ENCODE measurements at regions not wholly inside any gene's neighbourhood (a gene's known extent, or its start where the extent isn't known, plus 50 kb on each side); places are given as distances from the start of the nearest gene placed in this dataset.

DNA sequence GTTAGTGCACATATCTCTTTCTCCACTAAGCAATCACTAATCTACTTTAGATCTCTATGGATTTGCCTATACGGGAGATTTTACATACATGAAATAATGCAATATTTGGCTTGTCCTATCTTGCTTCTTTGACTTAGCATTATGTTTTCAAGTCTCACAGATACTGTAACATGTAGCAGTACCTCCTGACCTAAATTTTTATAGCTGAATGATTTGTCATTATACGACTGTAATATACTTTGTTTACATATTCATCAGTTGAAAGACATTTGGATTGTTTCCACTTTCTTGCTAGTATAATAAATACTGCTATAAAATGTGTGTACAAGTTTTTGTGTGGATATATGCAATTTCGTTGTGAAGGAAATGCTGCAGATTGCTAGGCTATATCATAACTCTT is 1520.8 kb upstream of the CDH6 start:
- DNase-seq (ENCODE audit: low read depth): no peak

DNA sequence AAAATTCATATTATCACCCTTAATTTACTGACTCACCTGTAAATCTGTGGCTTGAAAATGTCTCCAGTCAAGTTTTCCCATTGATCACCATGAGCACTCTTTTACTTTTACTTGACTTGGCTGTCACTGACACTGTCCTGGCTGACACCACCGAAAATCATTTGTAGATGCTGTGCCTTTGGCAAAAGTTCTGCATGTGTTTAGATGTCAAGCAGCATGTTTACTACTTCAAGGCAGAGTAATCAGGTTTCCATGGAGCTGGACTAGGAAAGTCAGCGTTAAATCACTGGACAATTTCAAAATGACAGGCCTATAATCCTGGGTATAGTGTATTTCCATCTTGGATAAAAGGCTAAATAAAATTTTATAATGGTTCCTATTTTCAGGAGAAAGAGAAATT is 1530.6 kb upstream of the CDH6 start:
- DNase-seq (ENCODE audit: low read depth): no peak

DNA sequence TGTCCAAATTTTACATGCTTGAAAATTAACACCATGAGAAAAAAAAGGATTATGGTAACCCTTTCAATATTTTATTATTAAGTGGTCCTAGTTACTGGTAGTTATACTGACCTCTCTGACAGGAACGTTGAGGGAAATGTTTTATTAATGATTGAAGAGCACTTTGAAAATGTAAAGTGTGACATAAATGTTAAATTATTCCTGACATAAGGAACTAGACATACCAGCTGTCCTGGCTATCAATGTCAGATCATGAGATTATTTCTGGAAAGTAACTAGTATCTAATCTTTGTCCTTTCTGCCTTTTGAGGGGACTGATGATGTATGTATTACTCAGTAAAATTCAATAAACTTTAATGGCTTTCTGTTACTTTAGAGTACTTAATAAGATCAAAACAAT is 1538.5 kb upstream of the CDH6 start:
- DNase-seq (ENCODE audit: low read depth): no peak

DNA sequence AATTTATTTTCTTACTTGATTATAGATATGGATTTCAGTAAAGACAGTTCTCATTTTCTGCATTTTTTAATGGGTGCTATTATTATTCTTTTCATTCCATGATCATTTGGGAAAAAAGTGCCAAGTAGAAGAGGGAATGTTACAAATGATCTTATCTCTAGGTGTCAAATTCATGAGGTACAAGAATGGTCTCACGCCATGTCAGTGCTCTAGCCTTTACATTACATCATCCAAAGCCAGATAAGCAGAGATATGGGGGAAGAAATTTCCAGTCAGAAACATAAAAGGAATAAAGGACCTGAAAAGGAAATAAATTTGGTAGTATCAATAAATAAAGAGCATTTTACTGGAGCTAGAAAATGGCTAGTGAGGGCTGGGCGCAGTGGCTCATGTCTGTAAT is 1544.2 kb upstream of the CDH6 start:
- no peak for DNase-seq (ENCODE audit: low read depth)

DNA sequence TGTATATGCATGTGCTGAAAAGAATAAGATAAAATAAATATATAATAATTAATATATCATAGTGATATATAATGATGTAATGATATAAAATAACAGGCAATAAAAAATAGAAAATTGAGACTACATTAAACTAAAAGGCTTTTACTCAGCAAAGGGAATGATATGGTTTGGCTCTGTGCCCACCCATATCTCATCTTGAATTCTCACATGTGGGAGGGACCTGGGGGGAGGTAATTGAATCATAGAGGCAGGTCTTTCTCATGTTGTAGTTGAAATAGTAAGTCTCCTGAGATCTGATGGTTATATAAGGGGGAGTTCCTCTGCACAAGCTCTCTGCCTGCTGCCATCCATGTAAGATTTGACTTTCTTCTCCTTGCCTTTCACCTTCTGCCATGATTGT is 1550.9 kb upstream of the CDH6 start:
- DNase-seq (ENCODE audit: low read depth): no peak

DNA sequence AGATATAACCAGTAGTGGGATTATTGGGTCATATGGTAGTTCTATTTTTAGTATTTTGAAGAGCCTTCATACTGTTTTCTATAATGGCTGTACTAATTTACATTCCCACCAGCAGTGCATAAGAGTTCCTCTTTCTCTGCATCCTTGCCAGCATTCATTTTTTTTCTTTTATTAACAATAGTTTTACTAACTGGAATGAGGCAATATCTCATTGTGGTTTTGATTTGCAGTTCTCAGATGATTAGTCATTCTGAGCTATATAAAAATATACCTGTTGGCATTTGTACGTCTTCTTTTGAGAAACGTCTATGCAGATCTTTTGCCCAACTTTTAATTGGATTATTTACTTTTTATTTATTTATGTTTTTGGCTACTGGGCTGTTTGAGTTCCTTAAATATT is 1579.3 kb upstream of the CDH6 start:
- no peak for DNase-seq (ENCODE audit: low read depth)

DNA sequence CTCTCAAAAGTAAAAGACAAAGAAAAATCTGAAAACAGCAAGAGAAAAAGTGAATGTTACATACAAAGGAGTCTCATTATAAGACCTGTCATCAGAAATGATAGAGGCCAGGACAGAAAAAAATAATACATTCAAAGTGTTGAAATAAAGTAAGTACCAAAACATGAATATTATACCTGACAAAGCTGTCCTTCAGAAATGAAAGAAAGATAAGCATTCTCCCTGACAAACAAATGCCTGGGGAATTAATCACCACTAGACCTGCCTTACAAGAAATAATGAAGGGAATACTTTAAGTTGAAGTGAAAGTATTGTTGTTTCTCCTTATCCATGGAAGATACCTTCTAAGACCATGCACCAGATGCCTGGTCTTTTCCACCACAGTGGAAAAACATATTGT is 1605.2 kb upstream of the CDH6 start:
- DNase-seq (ENCODE audit: low read depth): no peak

DNA sequence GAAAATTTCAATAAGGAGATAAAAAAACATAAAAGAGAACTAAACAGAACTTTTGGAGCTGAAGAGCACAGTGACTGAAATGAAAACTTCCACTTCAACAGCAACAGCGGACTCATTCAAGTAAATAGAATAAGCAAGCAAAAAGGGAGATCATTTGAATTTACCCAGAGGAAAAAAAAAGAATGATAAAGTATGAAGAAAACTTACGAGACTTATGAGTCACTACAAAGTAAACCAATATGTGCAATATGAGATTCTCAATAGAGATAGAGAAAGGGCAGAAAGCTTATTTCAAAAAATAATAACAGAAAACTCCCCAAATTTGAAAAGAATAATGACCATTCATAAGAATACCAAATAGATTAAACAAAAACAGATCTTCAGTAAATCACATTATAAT is 1605.7 kb upstream of the CDH6 start:
- DNase-seq (ENCODE audit: low read depth): no peak

DNA sequence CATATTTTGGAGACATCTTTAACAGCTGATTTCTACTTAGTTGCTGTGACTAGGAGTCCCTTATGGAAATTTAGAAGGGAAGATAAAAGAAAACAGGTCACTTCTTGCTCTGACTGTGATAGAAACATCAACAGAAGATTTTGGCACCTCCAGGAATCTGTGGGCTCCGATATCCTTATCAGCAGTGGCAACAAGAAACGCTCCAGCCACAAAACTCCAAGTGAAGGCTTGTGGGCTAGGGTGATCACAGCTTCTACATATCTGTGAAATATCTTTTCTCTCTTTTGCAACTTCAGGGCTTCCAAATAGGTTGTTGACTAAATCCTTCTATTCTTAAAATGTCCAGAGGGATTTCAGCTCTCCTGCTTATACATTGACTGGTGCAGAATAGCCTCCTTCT is 1625.5 kb upstream of the CDH6 start:
- no peak for DNase-seq (ENCODE audit: low read depth)

DNA sequence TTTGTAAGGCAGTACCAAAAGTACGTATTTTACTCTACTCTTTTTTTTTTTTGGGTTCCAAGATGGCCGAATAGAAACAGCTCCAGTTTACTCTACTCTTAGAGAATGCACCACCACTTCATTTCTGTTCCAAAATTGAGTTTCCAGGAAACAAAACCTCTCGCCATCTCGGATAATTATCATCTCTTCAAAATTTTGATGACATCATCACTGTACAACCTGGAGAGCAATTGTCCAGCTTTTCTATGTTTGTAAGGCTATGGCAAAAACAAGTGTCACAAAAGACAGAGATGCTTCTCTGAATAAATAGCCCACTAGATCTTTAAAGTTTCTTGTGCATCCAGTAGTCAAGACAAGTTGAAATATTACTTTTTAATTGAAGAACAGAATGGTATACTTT is 1631.9 kb upstream of the CDH6 start:
- DNase-seq (ENCODE audit: low read depth): no peak

DNA sequence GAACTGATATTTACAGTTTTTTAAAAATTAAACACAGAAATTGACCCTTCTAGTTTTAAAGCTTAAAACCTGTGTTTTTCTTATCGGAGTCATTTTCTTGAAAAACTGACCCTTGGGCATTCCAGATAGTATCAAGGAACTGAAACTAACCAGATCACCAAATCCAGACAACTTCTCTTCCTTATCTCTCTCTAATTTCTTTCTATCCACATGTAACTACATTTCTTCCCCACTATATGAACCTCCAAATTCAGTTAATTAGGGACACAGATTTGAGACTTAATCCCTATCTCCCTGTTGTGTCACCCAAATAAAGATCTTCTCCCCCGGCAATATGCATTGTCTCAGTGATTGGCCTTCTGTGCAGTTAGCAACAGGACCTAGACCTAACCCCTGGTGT is 1643.0 kb upstream of the CDH6 start:
- no peak for DNase-seq (ENCODE audit: low read depth)

DNA sequence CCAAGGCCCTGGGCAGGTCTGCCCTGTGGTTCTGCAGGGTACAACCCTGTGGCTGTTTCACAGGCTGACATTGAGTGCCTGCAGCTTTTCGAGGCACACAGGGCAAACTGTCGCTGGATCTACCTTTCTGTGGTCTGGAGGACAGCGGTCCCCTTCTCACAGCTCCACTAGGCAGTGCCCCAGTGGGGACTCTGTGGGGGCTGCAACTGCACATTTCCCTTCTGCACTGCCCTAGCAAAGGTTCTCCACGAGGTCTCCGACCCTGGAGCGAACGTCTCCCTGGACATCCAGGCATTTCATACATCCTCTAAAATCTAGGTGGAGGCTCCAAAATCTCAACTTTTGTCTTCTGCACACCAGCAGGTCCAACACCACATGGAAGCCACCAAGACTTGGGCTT is 1645.2 kb upstream of the CDH6 start:
- no peak for DNase-seq (ENCODE audit: low read depth)

DNA sequence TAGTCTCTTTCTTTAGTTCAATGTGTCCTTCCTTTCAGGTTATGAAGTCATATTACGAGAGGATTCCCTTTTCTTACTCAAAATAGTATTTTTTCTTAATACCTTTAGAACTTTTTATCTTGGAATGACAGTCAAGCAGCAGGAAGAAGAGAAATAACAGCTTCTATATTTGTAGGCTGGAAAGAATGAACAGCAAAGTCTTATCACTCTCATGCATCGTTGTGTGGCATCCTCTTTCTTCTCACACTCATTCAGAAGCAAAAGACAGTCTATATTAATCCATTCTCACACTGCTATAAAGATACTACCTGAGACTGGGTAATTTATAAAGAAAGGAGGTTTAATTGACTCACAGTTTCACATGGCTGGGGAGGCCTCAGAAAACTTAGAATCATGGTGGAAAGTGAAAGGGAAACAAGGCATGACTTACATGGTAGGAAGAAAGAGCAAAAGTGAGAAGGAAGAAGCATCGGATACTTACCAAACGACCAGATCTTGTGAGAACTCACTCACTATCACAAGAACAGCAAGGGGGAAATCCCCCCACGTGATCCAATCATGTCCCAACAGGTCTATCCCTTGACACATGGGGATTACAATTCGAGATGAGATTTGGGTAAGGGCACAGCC is 1646.1 kb upstream of the CDH6 start:
- no peak for DNase-seq (ENCODE audit: low read depth)

DNA sequence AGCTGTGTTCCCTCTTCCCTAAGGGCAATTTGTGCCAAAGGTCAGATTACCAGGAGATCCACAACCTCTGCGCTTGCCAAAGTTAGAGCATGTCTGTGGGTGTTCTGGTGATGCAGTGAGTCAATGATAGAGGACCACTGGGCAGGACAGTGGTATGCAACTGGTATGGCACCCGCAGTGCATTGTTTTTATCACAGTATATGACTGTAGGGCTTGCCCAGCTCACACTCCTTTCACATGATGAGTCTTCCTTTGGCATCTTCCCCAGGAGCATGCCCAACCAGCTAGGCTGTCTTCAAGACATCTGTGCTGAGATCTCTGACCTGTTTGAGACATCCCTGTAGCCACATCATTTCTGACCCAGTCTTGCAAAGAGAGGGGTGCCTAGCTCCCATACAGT is 1650.0 kb upstream of the CDH6 start:
- no peak for DNase-seq (ENCODE audit: low read depth)

DNA sequence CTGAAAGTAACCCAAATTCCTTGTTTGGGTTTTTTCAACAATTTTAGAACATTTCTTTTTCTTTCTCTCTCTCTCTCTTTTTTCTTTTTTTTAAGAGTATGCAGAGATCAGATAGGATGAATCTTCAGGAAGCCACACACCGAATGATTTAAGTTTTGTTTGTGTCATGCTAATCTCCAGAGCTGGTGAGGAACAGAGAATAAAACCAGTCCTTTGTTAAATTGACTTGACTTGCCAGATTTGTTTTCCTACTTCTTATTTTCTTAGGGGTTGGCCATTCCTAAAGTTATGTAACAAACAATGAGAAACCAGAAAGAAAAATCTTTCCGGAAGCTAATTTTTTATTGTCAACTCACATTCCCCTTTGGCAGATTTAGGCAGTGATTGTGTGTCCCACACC is 1669.3 kb upstream of the CDH6 start:
- DNase-seq (ENCODE audit: low read depth): no peak

DNA sequence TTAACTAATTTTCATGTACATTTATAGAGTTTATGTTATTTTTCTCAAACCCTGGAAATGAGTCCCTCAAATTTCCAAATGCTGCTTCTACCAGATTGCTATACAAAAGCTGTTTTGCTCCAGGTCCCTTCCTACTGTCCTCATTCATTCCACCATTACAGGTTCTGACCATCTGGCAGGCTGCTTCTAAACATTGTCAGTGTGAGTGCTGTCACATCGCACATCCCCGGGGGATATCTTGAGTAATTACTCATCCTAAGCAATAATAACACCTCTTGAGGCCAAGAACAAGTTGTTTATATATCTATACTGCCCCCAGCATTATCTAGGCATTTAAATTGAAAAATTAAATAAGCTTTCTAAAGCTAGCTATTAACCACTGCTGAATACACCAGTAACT is 1675.3 kb upstream of the CDH6 start:
- no peak for DNase-seq (ENCODE audit: low read depth)

DNA sequence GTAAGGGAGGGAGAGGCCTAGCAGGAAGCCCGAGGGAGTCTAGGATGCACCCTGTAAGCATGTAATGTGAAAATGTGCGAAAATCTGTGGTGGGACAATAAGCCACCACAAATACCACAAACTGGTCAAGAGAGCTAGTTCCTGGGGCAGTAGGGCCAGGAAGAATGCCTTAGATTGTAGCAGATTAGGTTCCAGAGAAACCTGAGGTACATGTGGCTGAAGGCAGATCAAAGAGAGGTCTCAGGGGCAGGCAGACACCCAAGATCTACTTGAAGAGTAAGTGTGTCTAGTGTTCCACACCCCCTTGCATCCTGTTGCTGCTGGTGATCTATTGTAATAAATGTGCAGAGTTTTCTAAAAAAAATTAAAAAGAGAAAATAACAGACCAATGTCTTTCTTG is 1677.3 kb upstream of the CDH6 start:
- no peak for DNase-seq (ENCODE audit: low read depth)

DNA sequence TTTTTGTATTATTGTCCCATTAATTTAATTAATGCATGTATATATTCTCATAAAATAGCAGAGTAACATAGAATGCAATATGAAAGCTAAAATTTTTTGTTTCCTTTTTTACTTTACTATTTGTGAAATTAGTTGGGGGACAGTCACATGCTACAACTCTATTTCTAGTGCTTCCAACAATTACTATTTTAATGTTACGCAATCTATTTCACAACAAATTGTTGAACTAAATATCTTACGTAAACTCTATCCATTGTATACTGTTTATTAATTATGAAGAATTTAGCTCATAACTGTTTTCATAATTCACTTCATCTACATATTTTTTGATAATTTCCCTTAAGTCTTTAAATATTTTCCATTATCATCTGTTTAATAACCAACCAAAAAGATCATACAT is 1685.4 kb upstream of the CDH6 start:
- no peak for DNase-seq (ENCODE audit: low read depth)

DNA sequence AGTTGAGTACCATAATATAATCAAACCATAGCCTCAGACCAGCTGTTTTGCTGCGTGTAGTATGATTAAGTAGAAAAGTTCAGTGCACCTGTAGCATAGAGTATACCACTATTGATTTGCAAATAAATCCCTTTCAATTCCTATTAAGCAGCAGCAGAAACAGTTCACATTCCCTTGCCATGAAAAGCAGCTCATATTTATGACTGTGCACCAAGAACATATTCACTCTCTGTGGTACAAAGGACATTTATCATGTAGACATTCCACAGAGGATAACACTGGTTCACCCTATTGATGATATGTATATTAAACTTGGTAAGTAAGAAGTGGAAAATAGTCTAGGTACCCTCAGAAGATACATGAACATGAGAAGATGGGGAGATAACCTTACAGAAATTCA is 1689.1 kb upstream of the CDH6 start:
- no peak for DNase-seq (ENCODE audit: low read depth)

DNA sequence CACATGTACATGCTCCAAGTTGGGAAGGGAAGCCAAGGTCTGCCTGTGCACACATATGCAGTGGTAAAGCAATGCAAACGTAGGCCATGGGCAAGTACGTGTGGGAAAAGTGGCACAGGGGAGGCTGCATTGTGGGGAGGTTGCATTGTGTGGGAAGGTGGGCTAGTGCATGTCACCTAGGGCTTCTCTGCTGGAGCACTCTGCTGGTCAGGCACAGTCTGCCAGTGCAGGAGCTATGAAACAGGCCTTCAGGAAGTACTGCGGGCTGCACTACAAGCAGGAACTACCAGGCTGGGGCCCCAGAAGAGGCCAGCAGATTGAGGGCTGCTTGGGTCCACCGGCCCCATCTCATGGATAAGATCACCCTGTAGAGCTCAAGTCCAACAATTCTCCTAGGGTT is 1694.6 kb upstream of the CDH6 start:
- no peak for DNase-seq (ENCODE audit: low read depth)

DNA sequence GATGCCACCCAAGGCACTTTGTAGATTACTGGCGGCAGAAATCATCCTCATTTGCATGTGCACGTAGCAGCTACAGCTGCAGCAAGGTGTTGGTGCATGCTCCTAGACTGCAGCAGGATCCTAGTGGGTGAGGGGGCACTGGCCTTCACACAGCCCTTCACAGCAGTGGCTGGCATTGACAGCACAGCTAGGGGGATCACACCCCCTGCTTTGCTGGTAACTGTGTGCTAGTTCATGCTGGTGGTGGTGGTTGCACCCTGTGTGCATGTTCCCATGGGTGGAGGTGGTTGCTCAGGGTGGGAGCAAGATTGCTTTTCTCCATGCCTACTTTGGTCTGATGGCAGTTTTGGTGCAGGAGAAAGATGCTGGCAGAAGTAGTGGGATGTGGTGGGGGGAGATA is 1695.1 kb upstream of the CDH6 start:
- no peak for DNase-seq (ENCODE audit: low read depth)

DNA sequence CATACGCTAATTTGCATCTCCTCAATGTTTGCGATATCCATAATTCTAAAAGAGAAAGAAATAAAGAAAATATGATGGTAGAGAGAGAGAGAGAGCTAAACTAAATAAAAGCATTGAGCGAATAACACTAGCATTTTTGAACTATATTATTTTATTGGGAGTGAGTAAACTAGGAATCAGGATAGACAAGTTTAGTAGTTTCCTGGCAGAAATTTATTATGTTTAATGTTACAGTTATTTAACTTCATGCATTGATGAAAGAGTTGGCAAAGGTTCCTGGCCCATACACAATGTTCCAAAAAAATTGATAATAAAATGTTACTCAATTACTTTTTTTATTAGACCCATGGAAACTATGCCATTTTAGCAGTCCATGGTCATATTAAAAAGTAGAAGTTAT is 1708.2 kb upstream of the CDH6 start:
- DNase-seq (ENCODE audit: low read depth): no peak

DNA sequence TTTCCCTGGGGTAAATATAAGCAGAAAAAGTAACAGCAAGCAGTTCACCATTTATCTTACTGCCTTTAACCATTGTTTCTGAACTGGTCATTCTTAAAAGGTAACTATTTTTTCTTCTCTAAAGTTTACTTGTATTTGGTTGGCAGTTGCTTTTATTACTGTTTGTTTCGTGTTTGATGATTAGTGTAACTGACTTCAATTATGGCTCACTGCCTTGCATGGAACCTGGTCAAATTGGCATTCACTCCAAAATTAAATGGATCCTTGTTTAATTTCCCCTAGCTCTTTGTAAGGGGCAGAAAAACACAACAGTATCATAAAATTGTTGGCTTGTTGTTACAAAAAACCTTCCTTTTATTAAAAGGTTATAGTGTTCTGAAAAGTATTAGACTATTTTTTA is 1723.9 kb upstream of the CDH6 start:
- DNase-seq (ENCODE audit: low read depth): no peak

DNA sequence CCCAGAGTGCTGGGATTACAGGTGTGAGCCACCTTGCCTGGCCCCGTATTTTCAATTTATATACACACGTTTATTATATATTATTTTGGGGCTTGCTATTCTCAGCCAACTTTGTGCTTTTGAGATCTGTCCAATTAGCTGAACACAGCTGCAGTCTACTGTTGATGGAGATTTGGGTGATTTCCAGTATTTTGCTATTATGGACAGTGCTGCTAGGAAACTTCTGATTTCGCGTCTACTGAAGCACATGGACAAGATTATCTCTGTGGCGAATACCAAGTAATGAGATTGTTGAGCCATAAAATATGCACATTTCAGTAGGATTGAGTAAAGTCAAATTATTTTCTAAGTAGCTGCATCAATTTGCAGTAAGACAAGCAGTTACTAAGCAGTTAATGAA is 1731.2 kb upstream of the CDH6 start:
- no peak for DNase-seq (ENCODE audit: low read depth)

DNA sequence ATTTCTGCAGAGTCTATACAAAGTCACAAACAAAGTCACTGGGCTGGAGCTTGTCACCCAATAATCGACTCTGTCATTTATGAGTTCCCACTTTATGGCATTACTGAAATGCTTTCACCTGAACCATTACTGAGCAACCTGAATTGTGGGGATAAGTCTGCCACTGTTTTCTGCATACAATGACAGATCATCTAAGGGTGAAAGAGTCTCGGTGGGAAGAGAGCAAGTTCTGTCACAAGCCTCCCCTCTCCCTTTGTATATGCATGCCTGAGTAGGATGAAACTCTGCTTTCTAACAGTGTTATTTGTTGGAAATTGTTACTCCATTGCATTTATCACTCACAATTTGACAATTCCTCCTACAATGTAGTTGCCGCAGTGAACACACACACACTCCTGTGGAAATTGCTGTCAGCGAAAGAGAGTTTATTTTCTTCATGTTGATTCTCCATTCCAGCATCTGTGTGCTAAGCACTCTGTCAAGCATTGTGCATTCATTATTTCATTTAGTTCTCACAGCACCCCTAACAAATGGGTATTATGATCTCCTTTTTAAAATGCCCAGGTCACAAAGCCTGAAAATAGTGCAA is 1732.4 kb upstream of the CDH6 start:
- no peak for DNase-seq (ENCODE audit: low read depth)

All from EH (cell line).